ENCODE measurements at regions not wholly inside any gene's neighbourhood (a gene's known extent, or its start where the extent isn't known, plus 50 kb on each side); places are given as distances from the start of the nearest gene placed in this dataset.

DNA sequence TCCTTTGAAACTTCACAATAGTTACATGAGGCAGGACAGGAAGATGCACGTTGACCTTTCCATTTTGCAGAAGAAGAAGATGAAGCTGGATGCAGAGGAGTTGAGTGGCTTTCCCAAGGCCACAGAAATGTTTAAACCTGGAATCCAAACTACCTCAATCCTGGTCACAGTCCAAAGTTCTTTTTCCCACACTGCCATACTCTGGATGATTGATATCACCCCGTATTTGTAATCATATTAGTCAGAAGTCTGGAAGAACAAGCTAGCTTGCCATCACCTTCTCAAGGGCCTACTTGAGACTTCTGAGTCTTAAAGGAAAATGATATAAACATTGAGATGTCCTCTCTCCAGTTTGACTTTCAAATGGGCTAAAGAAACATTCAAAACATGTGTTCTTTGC is 190.1 kb downstream of the LNPK start:
- intact Hi-C loops (cut with DNase I) = no loop called here
- H3K4me1 ChIP-seq (replicated peaks in 1 of 2) = no peaks in the 10 kb centered on the region
- H3K27me3 ChIP-seq = no peaks in the 10 kb centered on the region
- H3K36me3 ChIP-seq (replicated peaks in 1 of 2) = no peaks in the 10 kb centered on the region
- H3K4me3 ChIP-seq = no peak overlapping the region
- no peak for TF ChIP-seq POLR2A (IDR thresholded peaks at IDR 0.05)
- TF ChIP-seq, protein P1, sequence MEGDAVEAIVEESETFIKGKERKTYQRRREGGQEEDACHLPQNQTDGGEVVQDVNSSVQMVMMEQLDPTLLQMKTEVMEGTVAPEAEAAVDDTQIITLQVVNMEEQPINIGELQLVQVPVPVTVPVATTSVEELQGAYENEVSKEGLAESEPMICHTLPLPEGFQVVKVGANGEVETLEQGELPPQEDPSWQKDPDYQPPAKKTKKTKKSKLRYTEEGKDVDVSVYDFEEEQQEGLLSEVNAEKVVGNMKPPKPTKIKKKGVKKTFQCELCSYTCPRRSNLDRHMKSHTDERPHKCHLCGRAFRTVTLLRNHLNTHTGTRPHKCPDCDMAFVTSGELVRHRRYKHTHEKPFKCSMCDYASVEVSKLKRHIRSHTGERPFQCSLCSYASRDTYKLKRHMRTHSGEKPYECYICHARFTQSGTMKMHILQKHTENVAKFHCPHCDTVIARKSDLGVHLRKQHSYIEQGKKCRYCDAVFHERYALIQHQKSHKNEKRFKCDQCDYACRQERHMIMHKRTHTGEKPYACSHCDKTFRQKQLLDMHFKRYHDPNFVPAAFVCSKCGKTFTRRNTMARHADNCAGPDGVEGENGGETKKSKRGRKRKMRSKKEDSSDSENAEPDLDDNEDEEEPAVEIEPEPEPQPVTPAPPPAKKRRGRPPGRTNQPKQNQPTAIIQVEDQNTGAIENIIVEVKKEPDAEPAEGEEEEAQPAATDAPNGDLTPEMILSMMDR (IDR thresholded peaks at IDR 0.05) = no peak
- DNase-seq = no peak
- no peaks in the 10 kb centered on the region for H3K9me3 ChIP-seq (replicated peaks in 1 of 3)
- WGBS, 4 donors = 29 to 68% (median 56%) methylated on average over 2 of the region's 2 CpGs
- no peak overlapping the region for H3K27ac ChIP-seq

DNA sequence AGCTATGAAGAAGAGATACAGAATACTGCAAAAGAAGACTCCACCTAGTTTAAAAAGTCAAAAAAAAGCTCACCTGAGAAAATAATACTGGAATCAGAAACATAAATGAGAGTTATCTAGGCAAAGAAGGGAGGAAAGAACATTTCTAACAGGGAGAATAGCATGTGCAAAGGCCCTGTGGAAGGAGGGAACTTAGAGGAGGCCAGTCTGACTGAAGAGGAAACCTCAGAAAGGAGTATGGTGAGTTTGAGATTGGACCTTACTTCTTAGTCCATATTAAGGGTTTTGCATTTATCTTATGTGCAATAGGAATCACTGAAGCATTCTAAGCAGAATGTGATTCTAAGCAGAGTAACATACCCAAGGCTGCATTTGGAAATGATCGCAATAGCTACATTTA is 193.2 kb downstream of the LNPK start:
- no peaks in the 10 kb centered on the region for H3K9me3 ChIP-seq (replicated peaks in 1 of 3)
- no peaks in the 10 kb centered on the region for H3K36me3 ChIP-seq (replicated peaks in 1 of 2)
- intact Hi-C loops (cut with DNase I) = no loop called here
- no peaks in the 10 kb centered on the region for H3K27me3 ChIP-seq
- H3K4me3 ChIP-seq = no peak overlapping the region
- no peaks in the 10 kb centered on the region for H3K4me1 ChIP-seq (replicated peaks in 1 of 2)
- TF ChIP-seq, protein P1 (IDR thresholded peaks at IDR 0.05) = no peak
- no peak for TF ChIP-seq POLR2A (IDR thresholded peaks at IDR 0.05)
- DNase-seq = no peak
- 92 to 95% (median 94%) methylated on average over 1 of the region's 1 CpG for WGBS, 4 donors
- no peak overlapping the region for H3K27ac ChIP-seq

DNA sequence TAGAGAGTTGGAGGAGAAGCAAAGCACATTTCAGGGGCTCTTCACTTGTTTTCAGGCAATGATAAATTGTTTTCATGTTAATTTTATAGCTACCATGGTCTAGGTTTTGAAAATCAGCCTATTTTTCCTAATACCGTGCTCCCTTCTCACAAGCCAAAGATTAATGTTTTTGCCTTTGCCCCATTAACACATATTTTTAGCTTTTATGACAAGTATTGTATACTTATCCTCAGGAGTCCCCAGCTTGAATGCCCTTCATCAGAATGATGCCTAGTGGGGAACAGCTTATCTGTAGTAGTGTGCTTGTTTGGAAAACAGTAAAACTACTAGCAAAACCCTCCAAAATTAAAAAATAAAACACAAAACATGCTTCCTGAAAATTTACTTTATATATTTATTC is 194.0 kb downstream of the LNPK start:
- TF ChIP-seq POLR2A (IDR thresholded peaks at IDR 0.05) = no peak
- TF ChIP-seq, protein P1 (IDR thresholded peaks at IDR 0.05) = no peak
- H3K27ac ChIP-seq = no peak overlapping the region
- 36 to 58% (median 54%) methylated on average over 1 of the region's 1 CpG for WGBS, 4 donors
- H3K4me3 ChIP-seq = no peak overlapping the region
- no peaks in the 10 kb centered on the region for H3K27me3 ChIP-seq
- intact Hi-C loops (cut with DNase I) = no loop called here
- no peaks in the 10 kb centered on the region for H3K4me1 ChIP-seq (replicated peaks in 1 of 2)
- H3K9me3 ChIP-seq (replicated peaks in 1 of 3) = no peaks in the 10 kb centered on the region
- no peak for DNase-seq
- H3K36me3 ChIP-seq (replicated peaks in 1 of 2) = no peaks in the 10 kb centered on the region

DNA sequence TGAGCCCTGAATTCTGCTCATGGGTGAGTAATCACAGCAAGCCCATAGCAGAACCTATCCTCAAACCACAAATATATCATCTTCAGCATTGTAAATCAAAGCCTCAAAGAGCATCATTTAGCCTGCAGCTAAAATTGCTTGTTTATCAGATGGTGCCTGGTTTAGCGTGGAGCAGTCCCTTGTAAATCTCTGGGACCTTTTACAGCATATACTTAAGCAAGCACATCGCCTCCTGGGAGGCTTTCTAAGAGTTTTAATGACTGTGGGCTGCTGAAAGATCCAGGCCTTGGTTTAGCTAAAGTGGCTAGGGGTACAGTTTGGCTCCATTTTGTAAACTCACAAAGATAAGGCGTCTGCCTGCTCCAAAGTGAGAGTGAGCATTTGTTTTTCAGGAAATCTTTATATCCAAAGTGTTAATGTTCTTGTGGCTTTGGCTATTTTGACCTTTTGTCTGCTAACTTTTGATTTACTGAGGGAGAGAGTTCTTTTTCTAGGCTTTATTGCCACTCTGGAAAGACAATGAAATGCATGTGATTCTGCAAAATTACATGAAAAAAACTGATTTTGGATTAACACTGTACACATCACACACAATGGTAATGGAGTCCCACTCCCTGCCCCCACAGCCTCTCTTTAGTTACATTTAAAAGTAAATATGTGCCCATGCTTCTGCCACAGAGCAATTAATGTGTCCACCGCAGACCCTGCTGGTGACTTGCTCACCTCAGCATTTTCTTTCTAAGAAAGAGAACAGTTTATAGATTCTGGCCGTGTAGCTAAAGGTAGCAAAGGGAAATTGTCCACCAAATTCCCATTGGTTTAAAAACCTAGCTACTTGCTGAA is 194.8 kb downstream of the LNPK start:
- H3K36me3 ChIP-seq (replicated peaks in 1 of 2) = no peaks in the 10 kb centered on the region
- no peaks in the 10 kb centered on the region for H3K27me3 ChIP-seq
- H3K9me3 ChIP-seq (replicated peaks in 1 of 3) = no peaks in the 10 kb centered on the region
- no peaks in the 10 kb centered on the region for H3K4me1 ChIP-seq (replicated peaks in 1 of 2)
- DNase-seq = no peak
- intact Hi-C loops (cut with DNase I) = no loop called here
- no peak overlapping the region for H3K4me3 ChIP-seq
- 71 to 80% (median 72%) methylated on average over 5 of the region's 5 CpGs for WGBS, 4 donors
- no peak overlapping the region for H3K27ac ChIP-seq
- TF ChIP-seq POLR2A (IDR thresholded peaks at IDR 0.05) = no peak
- TF ChIP-seq, protein P1 (IDR thresholded peaks at IDR 0.05) = no peak
